Adrenal gland (tissue), 9 donors: ENCODE measurements at regions not wholly inside any gene's neighbourhood (a gene's known extent, or its start where the extent isn't known, plus 50 kb on each side); places are given as distances from the start of the nearest gene placed in this dataset.
A peak's percentile ranks its signal among the peaks of the same experiment; 100 is the strongest.

Source experiments
- DNase-seq, 7 donors: peaks; one replicate each; pipeline ENCODE4 v3.0.0-alpha.2; 2019 to 2020
- H3K27ac ChIP-seq, 5 donors: fragments of 200-600 bp; sonication (generic) in 4 of 5; 1 replicate in 3 of 5; 2 replicates in 2 of 5; pipeline versions ENCODE4 v1.5.1 to v1.8.0; 2016 to 2020; ENCODE audit warnings: mild to moderate bottlenecking in 1 of 5
- H3K27me3 ChIP-seq: fragments of 200-600 bp; 2 replicates; pipeline ENCODE4 v1.8.0; 2021
- H3K36me3 ChIP-seq, 2 donors: fragments of 200-600 bp; replicated peaks in 1 of 2; 1 replicate in 1 of 2; 2 replicates in 1 of 2; pipeline versions ENCODE4 v1.5.1 to v1.8.0; 2018 to 2022
- H3K4me1 ChIP-seq, 2 donors: fragments of 200-600 bp; replicated peaks in 1 of 2; 1 replicate in 1 of 2; 2 replicates in 1 of 2; pipeline versions ENCODE4 v1.5.1 to v1.8.0; 2018 to 2021
- H3K4me3 ChIP-seq, 4 donors: fragments of 200-600 bp; sonication (generic) in 3 of 4; one replicate each; pipeline ENCODE4 v1.5.1; 2016 to 2018
- H3K9me3 ChIP-seq, 3 donors: fragments of 200-600 bp; sonication (generic) in 1 of 3; replicated peaks in 1 of 3; 1 replicate in 2 of 3; 2 replicates in 1 of 3; pipeline versions ENCODE4 v1.5.1 to v1.8.0; 2016 to 2021
- POLR2A ChIP-seq, 2 donors: fragments of 450-650 bp; IDR thresholded peaks; one replicate each; pipeline ENCODE4 v1.6.1; 2017; ENCODE audit warnings: antibody characterized with exemption in 2 of 2, mild to moderate bottlenecking in 2 of 2, moderate library complexity in 1 of 2
- WGBS, 4 donors: extraction: QIAGEN DNeasy Blood & Tissue Kit in 2 of 4; methylation state at CpG; one replicate each; pipeline versions ENCODE4 v1.1.5 to v1.1.7; 2013 to 2017; 5-methylcytosine and 5-hydroxymethylcytosine counted together
- intact Hi-C, 2 donors: fragments of 100-400 bp; cut with DNase I; formaldehyde crosslinking; loops; one replicate each; pipeline versions ENCODE4 v1.14.1 to v1.15.0; 2022 to 2023
- TF ChIP-seq, protein P1 (sequence below), 6 experiments: fragments of 450-650 bp in 4 of 6; fragments of 200-600 bp in 2 of 6; sonication (generic) in 1 of 6; IDR thresholded peaks; 1 replicate in 5 of 6; 2 replicates in 1 of 6; pipeline versions ENCODE4 v1.5.1 to v1.8.0; 2016 to 2021; ENCODE audit warnings: antibody characterized with exemption in 6 of 6, mild to moderate bottlenecking in 2 of 6, moderate library complexity in 1 of 6
- donor health status: healthy with polysubstance abuse.
- donor health status: Bipolar disorder and iron deficiency.
- donor health status: DM: yes; HTN: yes; CAD: no.
- donor health status: DM: no; HTN: no; CAD: no.
- donor health status: DM: no; HTN: no; CAD: no.

DNA sequence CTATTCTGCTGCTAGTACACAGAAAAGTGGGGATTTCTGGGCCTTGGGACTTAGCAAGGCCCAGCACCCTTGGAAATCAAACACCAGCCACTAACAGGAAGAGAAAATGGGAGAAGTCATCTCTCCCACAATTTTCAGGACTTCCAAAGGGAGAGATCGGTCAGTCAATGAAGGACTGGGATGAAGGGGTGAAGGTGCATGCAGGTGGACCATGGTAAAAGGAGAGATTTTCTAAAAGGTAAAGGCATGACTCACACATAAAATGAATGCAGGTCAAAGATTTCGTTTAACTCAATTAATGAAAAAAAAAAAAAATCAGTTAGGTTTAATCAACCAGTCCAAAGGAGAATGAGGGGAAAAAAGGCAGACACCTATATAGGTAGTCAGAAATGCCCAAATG, 176.4 kb upstream of the PROK2 start:
- DNase-seq = no peak
- WGBS, 4 donors = 88 to 92% (median 89%) methylated on average over 2 of the region's 2 CpGs
- intact Hi-C loops = loop anchor here (5.0 to 10.0 kb wide), 2 partner anchors 296 to 703 kb away; no protein-coding TSS in a partner anchor
- H3K27me3 ChIP-seq = no peaks in the 10 kb centered on the region
- TF ChIP-seq, protein P1, sequence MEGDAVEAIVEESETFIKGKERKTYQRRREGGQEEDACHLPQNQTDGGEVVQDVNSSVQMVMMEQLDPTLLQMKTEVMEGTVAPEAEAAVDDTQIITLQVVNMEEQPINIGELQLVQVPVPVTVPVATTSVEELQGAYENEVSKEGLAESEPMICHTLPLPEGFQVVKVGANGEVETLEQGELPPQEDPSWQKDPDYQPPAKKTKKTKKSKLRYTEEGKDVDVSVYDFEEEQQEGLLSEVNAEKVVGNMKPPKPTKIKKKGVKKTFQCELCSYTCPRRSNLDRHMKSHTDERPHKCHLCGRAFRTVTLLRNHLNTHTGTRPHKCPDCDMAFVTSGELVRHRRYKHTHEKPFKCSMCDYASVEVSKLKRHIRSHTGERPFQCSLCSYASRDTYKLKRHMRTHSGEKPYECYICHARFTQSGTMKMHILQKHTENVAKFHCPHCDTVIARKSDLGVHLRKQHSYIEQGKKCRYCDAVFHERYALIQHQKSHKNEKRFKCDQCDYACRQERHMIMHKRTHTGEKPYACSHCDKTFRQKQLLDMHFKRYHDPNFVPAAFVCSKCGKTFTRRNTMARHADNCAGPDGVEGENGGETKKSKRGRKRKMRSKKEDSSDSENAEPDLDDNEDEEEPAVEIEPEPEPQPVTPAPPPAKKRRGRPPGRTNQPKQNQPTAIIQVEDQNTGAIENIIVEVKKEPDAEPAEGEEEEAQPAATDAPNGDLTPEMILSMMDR (IDR thresholded peaks at IDR 0.05) = no peak
- TF ChIP-seq POLR2A (IDR thresholded peaks at IDR 0.05) = no peak
- no peaks in the 10 kb centered on the region for H3K9me3 ChIP-seq
- no peak overlapping the region for H3K4me3 ChIP-seq
- H3K4me1 ChIP-seq = no peaks in the 10 kb centered on the region
- no peaks in the 10 kb centered on the region for H3K36me3 ChIP-seq
- no peak overlapping the region for H3K27ac ChIP-seq

DNA sequence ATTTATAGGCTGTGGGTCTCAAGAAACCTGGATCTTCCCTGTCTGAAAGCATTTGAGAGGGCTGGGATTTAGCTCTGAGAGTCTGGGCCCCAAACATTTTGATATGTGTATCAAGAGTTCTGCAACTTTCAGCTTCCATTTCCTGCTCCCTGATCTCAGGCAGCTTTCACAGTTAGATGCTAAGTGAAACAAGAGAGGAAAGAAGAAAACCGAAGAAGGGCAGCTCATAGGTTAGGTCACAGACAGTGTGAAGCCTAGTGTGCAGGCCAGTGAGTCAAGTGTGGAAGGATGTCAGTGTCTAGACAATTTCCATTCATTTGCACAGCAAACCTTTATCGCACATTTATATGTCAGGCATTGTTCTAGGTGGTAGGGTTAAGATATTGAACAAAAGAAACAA, 173.6 kb upstream of the PROK2 start:
- peaks cover 0 to 8% of the 10 kb centered on the region in 2 donors for H3K4me1 ChIP-seq
- H3K36me3 ChIP-seq = no peaks in the 10 kb centered on the region
- intact Hi-C loops = loop anchor here (5.0 to 10.0 kb wide), 2 partner anchors 864 to 866 kb away; no protein-coding TSS in a partner anchor
- H3K9me3 ChIP-seq = no peaks in the 10 kb centered on the region
- no peak for DNase-seq
- no peak overlapping the region for H3K4me3 ChIP-seq
- WGBS, 4 donors = 75 to 89% (median 82%) methylated on average over 2 of the region's 2 CpGs
- H3K27me3 ChIP-seq = no peaks in the 10 kb centered on the region
- H3K27ac ChIP-seq = no peak overlapping the region
- TF ChIP-seq, protein P1 (IDR thresholded peaks at IDR 0.05) = no peak
- TF ChIP-seq POLR2A (IDR thresholded peaks at IDR 0.05) = no peak

DNA sequence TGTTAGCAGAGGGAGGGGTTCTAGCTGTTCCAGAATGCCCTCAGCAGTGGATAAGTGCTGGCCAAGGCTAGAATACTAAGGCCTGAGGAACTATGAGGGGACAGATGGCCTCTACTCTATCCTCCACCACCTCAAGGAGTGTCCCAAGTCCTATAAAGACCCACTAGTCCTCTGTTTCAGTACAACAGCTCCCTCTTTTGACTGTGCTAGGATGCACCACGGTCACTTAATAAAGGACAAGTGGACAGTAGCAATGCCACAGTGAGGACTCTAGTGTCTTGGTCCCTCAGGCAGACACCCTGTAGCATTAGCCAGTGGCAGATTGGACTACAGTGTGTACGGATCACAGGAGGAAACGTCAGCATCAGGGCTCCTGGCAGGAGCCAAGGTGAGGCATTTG, 171.8 kb upstream of the PROK2 start:
- H3K9me3 ChIP-seq = no peaks in the 10 kb centered on the region
- peaks cover 0 to 8% of the 10 kb centered on the region in 2 donors for H3K4me1 ChIP-seq
- H3K27me3 ChIP-seq = no peaks in the 10 kb centered on the region
- TF ChIP-seq, protein P1 (IDR thresholded peaks at IDR 0.05) = no peak
- no peak for TF ChIP-seq POLR2A (IDR thresholded peaks at IDR 0.05)
- H3K36me3 ChIP-seq = no peaks in the 10 kb centered on the region
- no peak overlapping the region for H3K4me3 ChIP-seq
- WGBS, 4 donors = 73 to 89% (median 81%) methylated on average over 2 to 3 of the region's 3 CpGs
- DNase-seq = peak in 1 of 7 donors; percentile 15
- intact Hi-C loops = loop anchor here (5.0 to 10.0 kb wide), 2 partner anchors 866 to 868 kb away; no protein-coding TSS in a partner anchor
- H3K27ac ChIP-seq = no peak overlapping the region

DNA sequence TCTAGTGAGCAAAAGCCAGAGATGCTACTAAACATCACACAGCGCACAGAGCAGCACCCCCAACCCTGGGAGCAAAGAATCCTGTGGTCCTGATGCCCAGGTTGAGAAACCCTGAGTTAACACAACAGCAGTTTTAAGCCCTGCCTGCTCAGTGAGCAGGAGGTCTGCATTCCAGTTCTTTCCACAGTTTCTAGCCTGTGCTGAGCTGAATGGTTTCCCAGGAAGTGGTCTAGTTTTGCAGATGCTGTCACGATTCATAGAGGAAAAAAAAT, 171.1 kb upstream of the PROK2 start:
- Histone ChIP-seq H3K4me3 (no peak overlapping the region), H3K9me3 (no peaks in the 10 kb centered on the region), H3K4me1 (peaks cover 0 to 8% of the 10 kb centered on the region in 2 donors), H3K27ac (no peak overlapping the region), H3K27me3 (no peaks in the 10 kb centered on the region), H3K36me3 (no peaks in the 10 kb centered on the region)
- intact Hi-C loops = loop anchor here (5.0 to 10.0 kb wide), 2 partner anchors 866 to 869 kb away; no protein-coding TSS in a partner anchor
- TF ChIP-seq, protein P1 (IDR thresholded peaks at IDR 0.05) = no peak
- no peak for TF ChIP-seq POLR2A (IDR thresholded peaks at IDR 0.05)
- WGBS, 4 donors = 58 to 84% (median 68%) methylated on average over 2 of the region's 2 CpGs
- DNase-seq = no peak
